Activated CD4-positive, alpha-beta T cell treated with anti-CD3 and anti-CD28 coated beads for 24 hours (primary cell): ENCODE measurements at regions not wholly inside any gene's neighbourhood (a gene's known extent, or its start where the extent isn't known, plus 50 kb on each side); places are given as distances from the start of the nearest gene placed in this dataset.

Experiments used
- DNase-seq, 2 donors: peaks; one replicate each; pipeline ENCODE4 v3.0.0-alpha.2; 2020; ENCODE audit warnings: low read depth in 2 of 2

- DNase-seq = no peak
These were observed 468.0 kb downstream of the METTL4 start for GRCh38 chr18:2103299-2103698.

GRCh38 chr18:2104620-2105462 is 466.5 kb downstream of the METTL4 start:
- peak; percentile 24 to 28 for DNase-seq

- no peak for DNase-seq
These were observed 462.7 kb downstream of the METTL4 start for GRCh38 chr18:2108591-2108990.

- DNase-seq = no peak
These were observed 459.8 kb downstream of the METTL4 start for GRCh38 chr18:2111456-2111855.

- DNase-seq = no peak
These were observed 458.8 kb downstream of the METTL4 start for GRCh38 chr18:2112435-2113045.

GRCh38 chr18:2114289-2114688 is 457.0 kb downstream of the METTL4 start:
- DNase-seq = no peak

- DNase-seq = no peak
These were observed 456.5 kb downstream of the METTL4 start for GRCh38 chr18:2114765-2115164.

- no peak for DNase-seq
These were observed 450.1 kb downstream of the METTL4 start for GRCh38 chr18:2121224-2121623.

- DNase-seq = no peak
These were observed 448.2 kb downstream of the METTL4 start for GRCh38 chr18:2123077-2123476.

- no peak for DNase-seq
These were observed 436.9 kb downstream of the METTL4 start for GRCh38 chr18:2134364-2134763.

GRCh38 chr18:2135309-2135708 is 436.0 kb downstream of the METTL4 start:
- DNase-seq = no peak

- no peak for DNase-seq
These were observed 432.8 kb downstream of the METTL4 start for GRCh38 chr18:2138552-2138951.

GRCh38 chr18:2139691-2140090 is 431.6 kb downstream of the METTL4 start:
- DNase-seq = no peak

GRCh38 chr18:2143636-2144035 is 427.7 kb downstream of the METTL4 start:
- DNase-seq = no peak

GRCh38 chr18:2144811-2145210 is 426.5 kb downstream of the METTL4 start:
- DNase-seq = no peak

- DNase-seq = no peak
These were observed 425.2 kb downstream of the METTL4 start for GRCh38 chr18:2146092-2146491.

GRCh38 chr18:2146754-2147153 is 424.6 kb downstream of the METTL4 start:
- DNase-seq = no peak

GRCh38 chr18:2147476-2148230 is 423.7 kb downstream of the METTL4 start:
- no peak for DNase-seq

- no peak for DNase-seq
These were observed 422.5 kb downstream of the METTL4 start for GRCh38 chr18:2148823-2149222.

- DNase-seq = no peak
These were observed 420.7 kb downstream of the METTL4 start for GRCh38 chr18:2150566-2150965.

- DNase-seq = no peak
These were observed 417.0 kb downstream of the METTL4 start for GRCh38 chr18:2154278-2154677.

- DNase-seq = no peak
These were observed 406.4 kb downstream of the METTL4 start for GRCh38 chr18:2164644-2165550.
